H9 (cell line): ENCODE measurements at regions not wholly inside any gene's neighbourhood (a gene's known extent, or its start where the extent isn't known, plus 50 kb on each side); places are given as distances from the start of the nearest gene placed in this dataset.

Experiments
- DNase-seq: peaks from one replicate; pipeline ENCODE4 v3.0.0-alpha.2; 2017
- H2AFZ ChIP-seq: one replicate; pipeline ENCODE4 v1.6.1; 2013; ENCODE audit warnings: mild to moderate bottlenecking, low read length, control low read depth, moderate library complexity
- H2AK5ac ChIP-seq: 2 replicates; pipeline ENCODE4 v1.6.1; 2013; ENCODE audit warnings: low read length, control low read depth, mixed read lengths; ENCODE audit not compliant: insufficient read length
- H2BK120ac ChIP-seq: one replicate; pipeline ENCODE4 v1.6.1; 2013; ENCODE audit warnings: low read depth, mild to moderate bottlenecking, low read length, control low read depth, inconsistent platforms; ENCODE audit not compliant: poor library complexity, severe bottlenecking
- H2BK12ac ChIP-seq: 2 replicates; pipeline ENCODE4 v1.6.1; 2013; ENCODE audit warnings: low read length, control low read depth, mixed read lengths, low read depth; ENCODE audit not compliant: insufficient read length
- H2BK15ac ChIP-seq: 2 replicates; pipeline ENCODE4 v1.6.1; 2013; ENCODE audit warnings: low read depth, low read length, control low read depth
- H2BK20ac ChIP-seq: one replicate; pipeline ENCODE4 v1.6.1; 2013; ENCODE audit warnings: low read depth, mild to moderate bottlenecking, low read length, control low read depth, inconsistent platforms; ENCODE audit not compliant: poor library complexity, severe bottlenecking
- H2BK5ac ChIP-seq: 2 replicates; pipeline ENCODE4 v1.6.1; 2013; ENCODE audit warnings: low read length, control low read depth, mixed read lengths; ENCODE audit not compliant: insufficient read length
- H3K14ac ChIP-seq: 2 replicates; pipeline ENCODE4 v1.6.1; 2013; ENCODE audit warnings: low read length, control low read depth; ENCODE audit not compliant: insufficient read depth
- H3K18ac ChIP-seq: 2 replicates; pipeline ENCODE4 v1.6.1; 2013; ENCODE audit warnings: low read depth, mild to moderate bottlenecking, mixed read lengths, low read length, control low read depth; ENCODE audit not compliant: insufficient read length
- H3K23ac ChIP-seq: 2 replicates; pipeline ENCODE4 v1.6.1; 2013; ENCODE audit warnings: low read length, control low read depth, mixed read lengths, low read depth; ENCODE audit not compliant: insufficient read length
- H3K23me2 ChIP-seq: 2 replicates; pipeline ENCODE4 v1.6.1; 2013; ENCODE audit warnings: low read depth, mild to moderate bottlenecking, mixed read lengths, low read length, control low read depth; ENCODE audit not compliant: insufficient read length, poor library complexity, severe bottlenecking
- H3K27ac ChIP-seq: 2 replicates; pipeline ENCODE4 v1.5.1; 2013; ENCODE audit warnings: low read length, control low read depth, mixed read lengths, low read depth; ENCODE audit not compliant: insufficient read length
- H3K27me3 ChIP-seq: 2 replicates; pipeline ENCODE4 v1.6.1; 2013; ENCODE audit warnings: low read length, control low read depth, inconsistent platforms; ENCODE audit not compliant: insufficient read depth
- H3K4ac ChIP-seq: 2 replicates; pipeline ENCODE4 v1.6.1; 2013; ENCODE audit warnings: low read depth, mild to moderate bottlenecking, control low read depth, inconsistent platforms, low read length, moderate library complexity
- H3K4me1 ChIP-seq: 2 replicates; pipeline ENCODE4 v1.6.1; 2013; ENCODE audit warnings: low read length, control low read depth, inconsistent platforms; ENCODE audit not compliant: insufficient read depth
- H3K4me2 ChIP-seq: 2 replicates; pipeline ENCODE4 v1.6.1; 2013; ENCODE audit warnings: low read length, control low read depth, mixed read lengths; ENCODE audit not compliant: insufficient read length, insufficient read depth
- H3K56ac ChIP-seq: 2 replicates; pipeline ENCODE4 v1.6.1; 2013; ENCODE audit warnings: low read depth, mild to moderate bottlenecking, mixed read lengths, low read length, control low read depth; ENCODE audit not compliant: insufficient read length
- H3K79me1 ChIP-seq: 2 replicates; pipeline ENCODE4 v1.6.1; 2013; ENCODE audit warnings: low read depth, mild to moderate bottlenecking, moderate library complexity, low read length, control low read depth, inconsistent platforms; ENCODE audit not compliant: insufficient read depth, poor library complexity, severe bottlenecking
- H3K79me2 ChIP-seq: 2 replicates; pipeline ENCODE4 v1.6.1; 2013; ENCODE audit warnings: low read length, control low read depth, inconsistent platforms; ENCODE audit not compliant: insufficient read depth
- H3K9ac ChIP-seq: 2 replicates; pipeline ENCODE4 v1.6.1; 2013; ENCODE audit warnings: low read length, control low read depth, mixed read lengths; ENCODE audit not compliant: insufficient read length; ENCODE audit errors: extremely low read depth
- H3K9me3 ChIP-seq: one replicate; pipeline ENCODE4 v1.6.1; 2013; ENCODE audit warnings: low read depth, low read length, inconsistent platforms; ENCODE audit not compliant: control insufficient read depth
- H3T11ph ChIP-seq: one replicate; pipeline ENCODE4 v1.6.1; 2013; ENCODE audit warnings: mild to moderate bottlenecking, low read length, control low read depth, inconsistent platforms
- H4K20me1 ChIP-seq: one replicate; pipeline ENCODE4 v1.6.1; 2013; ENCODE audit not compliant: control insufficient read depth, insufficient read length, insufficient read depth
- H4K5ac ChIP-seq: 2 replicates; pipeline ENCODE4 v1.6.1; 2013; ENCODE audit warnings: low read depth, mild to moderate bottlenecking, mixed read lengths, low read length, control low read depth; ENCODE audit not compliant: insufficient read length
- H4K8ac ChIP-seq: replicated peaks from 2 replicates; pipeline ENCODE4 v1.6.1; 2013; ENCODE audit warnings: low read length, control low read depth, mixed read lengths, low read depth; ENCODE audit not compliant: insufficient read length
- H4K91ac ChIP-seq: 2 replicates; pipeline ENCODE4 v1.6.1; 2013; ENCODE audit warnings: low read depth, mild to moderate bottlenecking, moderate library complexity, mixed read lengths, low read length, control low read depth; ENCODE audit not compliant: insufficient read length
- H3K27ac Mint-ChIP-seq, 3 experiments: 2 replicates in 2 of 3; 3 replicates in 1 of 3; pipeline ENCODE4 v1.8.0; 2020 to 2021; ENCODE audit warnings: mixed read lengths in 3 of 3, mild to moderate bottlenecking in 1 of 3, moderate library complexity in 1 of 3
- H3K27me3 Mint-ChIP-seq: 2 replicates; pipeline ENCODE4 v1.8.0; 2021; ENCODE audit warnings: low read depth, mild to moderate bottlenecking, moderate library complexity, mixed read lengths
- H3K36me3 Mint-ChIP-seq, 3 experiments: 2 replicates in 2 of 3; 3 replicates in 1 of 3; pipeline ENCODE4 v1.8.0; 2020 to 2021; ENCODE audit warnings: low read depth in 3 of 3, mixed read lengths in 3 of 3; ENCODE audit not compliant: insufficient read depth in 1 of 3
- H3K4me1 Mint-ChIP-seq, 2 experiments: 2 replicates each; pipeline ENCODE4 v1.8.0; 2020; ENCODE audit warnings: mixed read lengths in 2 of 2
- H3K4me3 Mint-ChIP-seq, 2 experiments: 2 replicates in 1 of 2; 3 replicates in 1 of 2; pipeline ENCODE4 v1.8.0; 2020 to 2021; ENCODE audit warnings: mild to moderate bottlenecking in 2 of 2, mixed read lengths in 2 of 2, moderate library complexity in 1 of 2
- H3K9me3 Mint-ChIP-seq, 2 experiments: 2 replicates in 1 of 2; 3 replicates in 1 of 2; pipeline ENCODE4 v1.8.0; 2020; ENCODE audit warnings: mild to moderate bottlenecking in 2 of 2, mixed read lengths in 2 of 2, moderate library complexity in 1 of 2
- CTCF ChIP-seq: fragments of 200-600 bp; sonication (generic); conservative IDR thresholded peaks from 3 replicates; pipeline ENCODE4 v1.8.0; 2021; ENCODE audit warnings: antibody characterized with exemption, mild to moderate bottlenecking
- WGBS: extraction: QIAGEN DNeasy Blood & Tissue Kit; methylation state at CpG from one replicate; pipeline ENCODE4 v1.1.7; 2013; ENCODE audit warnings: missing lambda C conversion rate, low lambda C conversion rate, mixed read lengths; ENCODE audit not compliant: insufficient read length; ENCODE audit errors: extremely low coverage; 5-methylcytosine and 5-hydroxymethylcytosine counted together

GRCh38 chr5:61878471-61878870 is 427.5 kb upstream of the KIF2A start:
- H2AFZ ChIP-seq = no peak overlapping the region
- no peak overlapping the region for H2BK20ac ChIP-seq
- no peak overlapping the region for H3K23ac ChIP-seq
- H3K27ac Mint-ChIP-seq = no peak overlapping the region
- H2BK120ac ChIP-seq = no peak overlapping the region
- H3K4me1 ChIP-seq = no peaks in the 10 kb centered on the region
- no peak overlapping the region for H2BK15ac ChIP-seq
- H2BK5ac ChIP-seq = no peak overlapping the region
- no peak overlapping the region for H3K27ac ChIP-seq
- no peak overlapping the region for H3K56ac ChIP-seq
- no peaks in the 10 kb centered on the region for H3K27me3 ChIP-seq
- H4K91ac ChIP-seq = no peak overlapping the region
- H2AK5ac ChIP-seq = no peak overlapping the region
- H3K9me3 ChIP-seq = no peaks in the 10 kb centered on the region
- no peak overlapping the region for H3K14ac ChIP-seq
- H3K4me3 Mint-ChIP-seq = no peak overlapping the region
- no peak overlapping the region for H4K8ac ChIP-seq
- H3K79me1 ChIP-seq = no peaks in the 10 kb centered on the region
- no peak overlapping the region for H3K9ac ChIP-seq
- no peak for DNase-seq
- WGBS = no CpG with 5 or more reads among the region's 3 CpGs
- no peaks in the 10 kb centered on the region for H3K23me2 ChIP-seq
- peaks cover 0 to 1% (median under 1%) of the 10 kb centered on the region in 3 experiments; a peak in 5 of 7 replicates for H3K36me3 Mint-ChIP-seq
- H3K9me3 Mint-ChIP-seq = peaks cover 2% of the 10 kb centered on the region in 2 experiments
- peaks cover under 1 to 7% of the 10 kb centered on the region in 2 experiments; a peak in 2 of 4 replicates for H3K4me1 Mint-ChIP-seq
- H3T11ph ChIP-seq = no peak overlapping the region
- no peaks in the 10 kb centered on the region for H3K79me2 ChIP-seq
- H4K20me1 ChIP-seq = no peaks in the 10 kb centered on the region
- peaks cover 2% of the 10 kb centered on the region; the same call in 1 of the 2 replicates for H3K27me3 Mint-ChIP-seq
- no peak overlapping the region for H3K18ac ChIP-seq
- H4K5ac ChIP-seq = no peak overlapping the region
- no peak for TF ChIP-seq CTCF
- no peak overlapping the region for H2BK12ac ChIP-seq
- no peak overlapping the region for H3K4me2 ChIP-seq
- no peak overlapping the region for H3K4ac ChIP-seq
